Osteoblast (primary cell): ENCODE measurements at regions not wholly inside any gene's neighbourhood (a gene's known extent, or its start where the extent isn't known, plus 50 kb on each side); places are given as distances from the start of the nearest gene placed in this dataset.

Experiments used
- DNase-seq: peaks from one replicate; pipeline ENCODE4 v3.0.0; 2011; ENCODE audit warnings: low spot score, mixed read lengths; ENCODE audit not compliant: insufficient read length; ENCODE audit errors: missing footprints
- H2AFZ ChIP-seq: 2 replicates; pipeline ENCODE4 v1.6.0; 2011; ENCODE audit warnings: mild to moderate bottlenecking, low read length
- H3K27ac ChIP-seq: 2 replicates; pipeline ENCODE4 v1.5.1; 2011; ENCODE audit warnings: mild to moderate bottlenecking, low read depth, low read length, moderate library complexity
- H3K27me3 ChIP-seq: 2 replicates; pipeline ENCODE4 v1.6.0; 2012; ENCODE audit warnings: mild to moderate bottlenecking, control low read depth, inconsistent platforms, low read length, moderate library complexity; ENCODE audit not compliant: insufficient read depth
- H3K36me3 ChIP-seq: 2 replicates; pipeline ENCODE4 v1.5.1; 2011; ENCODE audit warnings: mild to moderate bottlenecking, low read length, control low read depth, moderate library complexity; ENCODE audit not compliant: insufficient read depth
- H3K4me1 ChIP-seq: 2 replicates; pipeline ENCODE4 v1.5.1; 2011; ENCODE audit warnings: mild to moderate bottlenecking, low read length, control low read depth, moderate library complexity; ENCODE audit not compliant: insufficient read depth
- H3K4me2 ChIP-seq: 2 replicates; pipeline ENCODE4 v1.6.0; 2011; ENCODE audit warnings: mild to moderate bottlenecking, low read length; ENCODE audit not compliant: insufficient read depth
- H3K4me3 ChIP-seq: fragments of 200-600 bp; sonication (generic); 3 replicates; pipeline ENCODE4 v1.5.1; 2012; ENCODE audit warnings: mild to moderate bottlenecking, low read length, inconsistent platforms; ENCODE audit not compliant: insufficient read depth
- H3K79me2 ChIP-seq: 2 replicates; pipeline ENCODE4 v1.6.0; 2012; ENCODE audit warnings: mild to moderate bottlenecking, low read length, control low read depth, inconsistent platforms; ENCODE audit not compliant: insufficient read depth
- H3K9me3 ChIP-seq: 2 replicates; pipeline ENCODE4 v1.5.1; 2011; ENCODE audit warnings: low read depth, low read length, control low read depth
- H4K20me1 ChIP-seq: 2 replicates; pipeline ENCODE4 v1.6.0; 2012; ENCODE audit warnings: mild to moderate bottlenecking, low read length, control low read depth; ENCODE audit not compliant: insufficient read depth
- CTCF ChIP-seq: IDR thresholded peaks from 2 replicates; pipeline ENCODE4 v1.5.1; 2011; ENCODE audit warnings: mild to moderate bottlenecking, low read depth, low read length, moderate library complexity; ENCODE audit errors: extremely low read depth

GRCh38 chr5:9699681-9700080, 69.5 kb upstream of the TAS2R1 start:
- TF ChIP-seq CTCF = no peak
- DNase-seq = no peak
- H2AFZ ChIP-seq = no peak overlapping the region
- H3K36me3 ChIP-seq = no peaks in the 10 kb centered on the region
- H4K20me1 ChIP-seq = no peaks in the 10 kb centered on the region
- H3K27ac ChIP-seq = no peak overlapping the region
- no peak overlapping the region for H3K4me2 ChIP-seq
- H3K27me3 ChIP-seq = peaks cover 6% of the 10 kb centered on the region
- H3K4me3 ChIP-seq = no peak overlapping the region
- H3K4me1 ChIP-seq = peaks cover 10% of the 10 kb centered on the region
- no peaks in the 10 kb centered on the region for H3K79me2 ChIP-seq
- H3K9me3 ChIP-seq = no peaks in the 10 kb centered on the region

- no peak for DNase-seq
- H3K4me2 ChIP-seq = no peak overlapping the region
Observed at GRCh38 chr5:9698841-9699240, 68.7 kb upstream of the TAS2R1 start.

GRCh38 chr5:9698125-9698826, 68.1 kb upstream of the TAS2R1 start:
- peaks cover 10% of the 10 kb centered on the region for H3K4me1 ChIP-seq
- H4K20me1 ChIP-seq = no peaks in the 10 kb centered on the region
- H3K4me3 ChIP-seq = no peak overlapping the region
- H2AFZ ChIP-seq = no peak overlapping the region
- no peaks in the 10 kb centered on the region for H3K9me3 ChIP-seq
- H3K4me2 ChIP-seq = no peak overlapping the region
- H3K79me2 ChIP-seq = no peaks in the 10 kb centered on the region
- no peaks in the 10 kb centered on the region for H3K36me3 ChIP-seq
- DNase-seq = no peak
- H3K27me3 ChIP-seq = peaks cover 6% of the 10 kb centered on the region
- H3K27ac ChIP-seq = peak overlapping the region; percentile 29
- TF ChIP-seq CTCF = no peak

More at GRCh38 chr5:9698841-9699240, 68.7 kb upstream of the TAS2R1 start:
- H3K9me3 ChIP-seq = no peaks in the 10 kb centered on the region
- H3K79me2 ChIP-seq = no peaks in the 10 kb centered on the region
- peaks cover 10% of the 10 kb centered on the region for H3K4me1 ChIP-seq
- peak overlapping the region; percentile 29 for H3K27ac ChIP-seq
- no peaks in the 10 kb centered on the region for H3K36me3 ChIP-seq
- H4K20me1 ChIP-seq = no peaks in the 10 kb centered on the region
- H3K27me3 ChIP-seq = peaks cover 6% of the 10 kb centered on the region
- no peak overlapping the region for H2AFZ ChIP-seq
- TF ChIP-seq CTCF = no peak
- no peak overlapping the region for H3K4me3 ChIP-seq

- H3K27ac ChIP-seq = no peak overlapping the region
- no peaks in the 10 kb centered on the region for H3K9me3 ChIP-seq
- H2AFZ ChIP-seq = no peak overlapping the region
- no peak for DNase-seq
- H3K4me1 ChIP-seq = no peaks in the 10 kb centered on the region
- no peak overlapping the region for H3K4me3 ChIP-seq
- H4K20me1 ChIP-seq = no peaks in the 10 kb centered on the region
- no peaks in the 10 kb centered on the region for H3K27me3 ChIP-seq
- H3K4me2 ChIP-seq = no peak overlapping the region
- no peak for TF ChIP-seq CTCF
- H3K79me2 ChIP-seq = no peaks in the 10 kb centered on the region
- no peaks in the 10 kb centered on the region for H3K36me3 ChIP-seq
Observed at GRCh38 chr5:9692576-9692975, 62.4 kb upstream of the TAS2R1 start.
